IPS-NIHi11 (cell line): ENCODE measurements at regions not wholly inside any gene's neighbourhood (a gene's known extent, or its start where the extent isn't known, plus 50 kb on each side); places are given as distances from the start of the nearest gene placed in this dataset.
"Not testable (repeated sequence)": the region's sequence is repeated elsewhere in the genome, so short reads cannot be mapped to it uniquely, and the experiment has no call there.

ENCODE experiments used
- DNase-seq: peaks from one replicate; pipeline ENCODE4 v3.0.0; 2012; ENCODE audit warnings: mixed read lengths, low spot score

DNA sequence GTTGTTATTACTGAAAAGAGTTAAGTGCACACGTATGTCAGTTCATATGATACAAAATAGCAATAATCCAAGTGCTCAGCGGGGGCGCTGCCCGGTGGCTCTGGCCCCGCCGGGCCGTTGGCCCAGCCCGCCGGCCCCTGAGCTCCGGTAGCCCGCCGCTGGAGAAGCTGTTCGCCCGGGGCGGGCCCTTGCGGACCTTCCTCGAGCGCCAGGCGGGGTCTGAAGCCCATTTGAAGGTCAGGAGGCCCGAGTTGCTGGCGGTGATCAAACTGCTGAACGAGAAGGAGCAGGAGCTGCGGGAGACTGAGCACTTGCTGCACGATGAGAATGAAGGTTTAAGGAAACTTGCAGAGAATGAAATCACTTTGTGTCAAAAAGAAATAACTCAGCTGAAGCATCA, 599.0 kb downstream of the TRIML1 start:
- not testable (repeated sequence) for DNase-seq

DNA sequence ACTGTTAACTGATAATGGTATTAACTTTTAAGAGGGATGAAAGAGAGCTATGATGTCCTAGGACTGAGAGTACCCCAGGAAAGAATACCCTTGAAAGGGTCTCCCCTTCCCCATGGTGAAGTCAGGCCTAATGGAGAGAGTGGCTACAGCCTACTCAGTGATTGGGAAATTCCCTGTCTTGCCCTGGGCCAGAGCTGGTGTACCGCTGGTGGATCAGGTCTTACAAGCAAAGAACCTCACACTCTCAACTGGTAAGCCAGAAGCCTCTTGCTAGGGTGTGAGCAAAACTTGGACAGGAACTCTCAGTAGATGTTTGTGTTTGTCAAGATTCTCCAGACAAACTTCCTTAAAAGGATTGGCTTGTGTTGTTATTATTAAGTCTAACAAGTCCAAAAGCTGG, 600.9 kb downstream of the TRIML1 start:
- DNase-seq, result not testable (repeated sequence)

DNA sequence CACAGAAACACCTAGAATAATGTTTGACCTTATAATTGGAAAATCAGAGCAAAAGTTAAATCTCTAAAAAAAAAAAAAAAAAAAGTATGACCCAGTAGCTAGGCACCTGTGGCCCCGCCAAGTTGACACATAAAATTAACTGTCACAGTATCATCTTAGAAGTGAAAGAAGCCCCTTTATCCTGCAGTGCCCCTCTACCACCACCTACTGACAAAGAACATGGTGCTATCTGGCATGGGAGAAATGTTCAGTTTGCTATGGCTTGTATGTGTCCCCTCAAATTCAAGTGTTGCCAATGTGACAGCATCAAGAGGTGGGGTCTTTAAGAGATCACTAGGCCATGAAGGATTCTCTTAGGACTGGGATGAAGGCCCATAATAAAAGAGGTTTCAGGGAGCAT, 601.5 kb downstream of the TRIML1 start:
- not testable (repeated sequence) for DNase-seq

DNA sequence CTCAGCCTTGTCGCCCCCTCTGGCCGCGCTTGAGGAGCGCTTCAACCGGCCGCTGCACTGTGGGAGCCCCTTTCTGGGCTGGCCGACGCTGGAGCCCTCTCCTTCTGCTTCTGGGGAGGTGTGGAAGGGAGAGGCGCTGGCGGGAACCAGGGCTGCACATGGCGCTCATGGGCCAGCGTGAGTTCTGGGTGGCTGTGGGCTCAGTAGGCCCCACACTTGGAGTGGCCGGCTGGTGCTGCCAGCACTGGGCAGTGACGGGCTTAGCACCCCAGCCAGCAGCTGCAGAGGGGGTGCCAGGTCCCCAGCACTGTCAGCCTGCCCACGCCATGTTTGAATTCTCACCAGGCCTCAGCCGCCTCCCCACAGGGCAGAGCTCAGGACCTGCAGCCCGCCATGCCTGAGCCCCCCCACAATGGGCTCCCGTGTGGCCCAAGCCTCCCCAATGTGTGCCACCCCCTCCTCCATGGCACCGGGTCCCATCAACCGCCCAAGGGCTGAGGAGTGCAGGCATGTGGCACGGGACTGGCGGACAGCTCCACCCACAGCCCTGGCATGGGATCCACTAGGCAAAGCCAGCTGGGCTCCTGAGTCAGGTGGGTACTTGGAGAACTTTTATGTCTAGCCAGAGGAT, 615.2 kb downstream of the TRIML1 start:
- DNase-seq, result no peak

DNA sequence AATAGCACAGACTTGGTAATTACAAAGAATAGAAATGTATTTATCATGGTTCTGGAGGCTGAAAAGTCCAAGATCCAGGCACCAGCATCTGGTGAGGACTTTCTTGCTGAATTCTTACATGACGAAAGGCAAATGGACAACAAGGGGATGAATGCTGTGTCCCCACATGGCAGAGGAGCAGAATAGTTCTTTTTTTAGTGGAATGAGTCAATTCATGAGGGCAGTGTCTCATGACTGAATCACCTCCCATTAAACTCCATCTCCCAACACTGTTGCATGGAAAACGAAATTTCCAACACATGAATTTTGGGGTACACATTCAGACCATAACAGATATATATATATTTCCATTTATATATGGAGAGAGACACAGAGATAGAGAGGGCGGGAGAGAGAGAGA, 628.3 kb downstream of the TRIML1 start:
- no peak for DNase-seq

DNA sequence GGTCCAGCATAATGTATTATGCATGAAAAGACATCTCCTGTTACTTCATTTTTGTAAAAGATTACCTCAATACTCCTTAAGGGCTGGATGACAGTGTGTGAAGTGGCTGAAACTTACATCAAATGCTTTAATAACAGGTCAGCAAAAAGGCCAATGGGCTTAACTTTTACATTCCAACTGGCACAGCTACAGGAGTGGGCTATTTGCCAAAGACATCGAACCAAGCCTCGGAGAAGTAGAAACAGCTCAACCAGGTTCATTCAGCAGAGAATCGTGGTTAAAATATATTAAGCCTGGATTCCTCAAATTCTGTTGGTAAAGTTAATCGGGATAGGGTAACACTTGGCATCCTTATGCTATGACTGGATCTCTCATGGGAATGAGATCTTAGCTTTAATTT, 639.7 kb downstream of the TRIML1 start:
- DNase-seq, result no peak

DNA sequence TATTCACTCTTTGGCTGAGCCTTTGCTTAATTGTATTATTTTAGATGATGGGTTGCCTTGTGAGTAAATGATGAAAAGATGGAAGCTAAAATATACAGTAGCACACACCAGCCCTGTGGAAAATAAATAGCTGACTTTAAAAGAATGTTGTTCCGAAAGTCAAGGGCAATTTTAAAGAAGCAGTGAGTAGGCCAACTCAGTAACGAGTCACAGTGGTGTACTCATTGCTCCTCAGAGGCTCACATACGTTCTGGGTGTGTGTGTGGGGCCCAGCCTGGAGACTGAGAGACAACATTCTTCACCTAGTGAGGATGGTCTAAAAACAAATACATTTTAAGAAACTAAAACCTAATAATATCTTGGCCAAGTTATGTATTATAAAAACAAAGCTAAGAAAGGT, 640.3 kb downstream of the TRIML1 start:
- no peak for DNase-seq

DNA sequence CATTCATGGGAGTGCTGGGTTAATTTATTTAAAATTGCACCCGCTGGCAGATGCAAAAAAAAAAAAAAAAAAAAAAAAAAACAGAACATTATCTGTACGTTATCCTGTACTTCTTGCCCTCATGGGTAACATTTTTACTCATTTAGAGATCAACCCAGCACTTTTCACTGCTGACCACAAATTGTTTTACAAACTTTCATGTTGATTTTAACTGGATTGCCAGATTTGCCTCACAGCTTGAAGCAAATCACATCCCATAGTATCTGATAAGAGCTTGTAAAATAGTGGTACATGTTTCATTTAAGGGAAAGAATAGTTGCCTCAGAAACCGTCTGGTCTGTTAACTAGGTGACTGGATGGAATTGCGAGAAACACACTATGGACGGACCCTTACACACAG, 640.8 kb downstream of the TRIML1 start:
- DNase-seq, result no peak

DNA sequence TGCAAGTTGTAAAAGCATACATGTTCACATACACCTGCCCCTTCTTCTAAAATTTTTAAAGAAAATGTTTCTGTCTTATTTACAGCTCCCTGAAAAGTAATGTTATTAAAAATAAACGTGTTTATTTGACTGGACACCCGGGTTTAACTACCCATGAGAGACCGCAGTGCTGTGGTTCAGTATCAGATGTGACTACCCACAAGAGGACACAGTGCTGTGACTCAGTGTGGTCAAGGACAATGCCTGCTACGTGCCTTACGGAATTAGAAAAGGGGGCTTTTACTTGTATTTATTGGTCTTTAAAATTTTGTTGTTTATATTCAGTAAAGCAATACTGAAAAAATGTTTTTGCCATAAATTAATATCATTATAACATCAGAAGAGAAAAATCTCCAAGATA, 641.4 kb downstream of the TRIML1 start:
- no peak for DNase-seq

DNA sequence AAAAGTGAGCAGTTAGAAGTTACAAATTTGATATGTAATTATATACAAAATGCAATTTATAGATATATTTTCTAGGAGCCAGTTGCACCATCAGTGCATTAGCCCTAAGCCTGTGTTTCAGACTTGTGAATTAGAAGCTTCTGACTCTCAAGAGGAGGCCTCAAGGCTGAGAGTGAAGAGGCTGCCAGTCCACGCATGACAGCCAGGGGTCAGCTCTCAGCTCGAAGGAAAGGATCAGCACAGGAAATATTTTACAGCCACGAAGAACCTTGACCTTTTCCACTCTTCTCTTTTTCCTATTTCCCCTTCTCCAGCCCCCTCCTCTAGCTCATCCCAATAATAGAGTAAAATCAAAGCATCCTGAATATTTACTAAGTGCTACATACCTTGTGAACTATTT, 642.4 kb downstream of the TRIML1 start:
- DNase-seq, result peak; percentile 50

DNA sequence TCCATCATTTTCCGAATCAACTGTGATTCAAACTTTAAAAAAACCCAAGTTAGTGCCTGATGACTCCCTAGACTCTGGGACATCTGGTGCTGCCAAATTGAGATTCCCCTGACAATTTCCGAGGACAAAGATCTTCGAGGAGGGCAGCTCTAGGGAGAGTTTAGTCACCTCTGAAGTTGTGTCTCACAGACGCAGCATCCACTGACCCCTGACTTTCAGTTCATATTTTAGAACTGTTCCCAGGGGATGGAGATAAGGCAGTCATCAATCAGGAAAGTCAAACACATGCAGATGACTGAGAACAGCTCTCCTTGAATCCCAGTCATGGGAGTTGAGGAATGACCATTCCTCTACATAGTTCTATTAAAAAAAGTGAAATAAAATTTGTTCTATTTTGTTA, 643.9 kb downstream of the TRIML1 start:
- no peak for DNase-seq

DNA sequence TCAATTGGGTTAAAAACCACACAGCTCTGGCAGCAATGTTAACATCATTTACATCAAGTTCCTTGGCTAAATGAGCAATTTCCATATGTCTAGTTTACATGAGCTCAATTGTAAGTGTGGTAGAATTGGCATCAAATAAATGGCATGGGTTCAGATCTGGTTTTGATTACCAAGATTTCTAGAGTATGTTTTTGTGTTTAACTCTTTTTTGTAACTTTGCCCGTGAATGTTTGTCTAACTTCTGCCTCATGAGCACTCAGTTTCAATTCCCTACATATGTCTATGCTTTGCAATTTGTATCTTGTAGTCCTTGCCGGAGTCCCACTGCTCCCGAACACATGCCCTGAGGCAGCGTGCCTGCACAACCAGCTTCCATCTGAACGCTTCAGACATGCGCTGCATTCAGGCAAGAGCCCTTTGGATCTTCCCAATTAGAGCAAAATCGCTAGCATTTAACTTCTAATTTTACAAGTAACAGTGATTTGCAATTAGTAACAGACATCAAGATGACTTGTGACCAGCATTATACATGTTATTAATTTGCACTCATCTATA, 644.4 kb downstream of the TRIML1 start:
- DNase-seq, result no peak

DNA sequence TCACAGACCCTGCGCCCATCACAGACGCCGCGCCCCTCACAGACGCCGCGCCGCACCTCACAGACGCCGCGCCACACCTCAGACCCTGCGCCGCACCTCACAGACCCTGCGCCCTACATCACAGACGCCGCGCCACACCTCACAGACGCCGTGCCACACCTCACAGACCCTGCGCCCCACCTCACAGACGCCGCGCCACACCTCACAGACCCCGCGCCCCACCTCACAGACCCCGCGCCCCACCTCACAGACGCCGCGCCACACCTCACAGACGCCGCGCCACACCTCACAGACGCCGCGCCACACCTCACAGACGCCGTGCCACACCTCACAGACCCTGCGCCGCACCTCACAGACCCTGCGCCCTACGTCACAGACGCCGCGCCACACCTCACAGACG, 657.4 kb downstream of the TRIML1 start:
- DNase-seq, result not testable (repeated sequence)

DNA sequence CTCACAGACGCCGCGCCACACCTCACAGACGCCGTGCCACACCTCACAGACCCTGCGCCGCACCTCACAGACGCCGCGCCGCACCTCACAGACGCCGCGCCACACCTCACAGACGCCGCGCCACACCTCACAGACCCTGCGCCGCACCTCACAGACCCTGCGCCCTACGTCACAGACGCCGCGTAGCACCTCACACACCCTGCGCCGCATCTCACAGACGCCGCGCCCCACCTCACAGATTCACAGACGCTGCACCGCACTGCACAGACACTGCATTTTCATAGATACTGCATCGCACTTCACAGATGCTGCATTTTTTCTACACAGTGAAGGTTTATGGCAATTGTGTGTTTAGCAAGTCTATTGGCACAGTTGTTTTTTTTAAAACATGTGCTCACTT, 657.8 kb downstream of the TRIML1 start:
- not testable (repeated sequence) for DNase-seq

DNA sequence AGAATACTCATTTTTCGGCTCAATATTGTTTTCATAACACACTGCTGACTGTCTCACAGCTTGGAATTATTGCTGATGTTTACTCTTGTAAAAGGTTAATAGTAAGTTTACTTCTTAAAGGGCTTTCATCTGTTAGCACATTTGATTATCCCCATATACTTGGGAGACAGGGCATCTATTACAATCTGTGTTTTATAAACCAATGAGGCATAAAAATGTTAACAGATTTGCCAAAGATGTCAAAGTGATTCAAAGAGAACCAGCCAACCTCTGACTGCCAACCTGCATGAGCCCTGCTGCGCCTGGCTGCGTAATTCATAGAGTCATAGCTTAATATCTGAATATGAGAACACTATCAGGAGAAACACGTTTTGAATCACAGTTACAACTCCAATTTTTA, 665.6 kb downstream of the TRIML1 start:
- DNase-seq, result no peak

DNA sequence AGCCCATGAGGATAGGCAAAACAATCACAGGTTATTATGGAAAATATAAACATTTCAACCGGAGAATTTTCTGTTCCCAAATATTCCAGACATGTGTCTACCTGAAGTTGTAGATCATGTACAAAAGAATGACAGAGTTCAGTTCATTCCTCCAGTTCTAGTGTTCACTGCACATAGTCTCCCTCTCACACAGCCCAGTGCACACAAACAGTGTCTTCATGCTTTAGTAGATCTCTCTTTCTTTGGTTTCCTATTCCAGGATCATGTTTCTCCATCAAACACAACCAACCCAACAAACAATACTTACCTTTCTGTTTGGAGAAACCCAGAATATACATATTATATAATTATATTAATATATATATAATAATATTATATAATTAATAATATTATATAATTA, 671.9 kb downstream of the TRIML1 start:
- DNase-seq, result no peak

DNA sequence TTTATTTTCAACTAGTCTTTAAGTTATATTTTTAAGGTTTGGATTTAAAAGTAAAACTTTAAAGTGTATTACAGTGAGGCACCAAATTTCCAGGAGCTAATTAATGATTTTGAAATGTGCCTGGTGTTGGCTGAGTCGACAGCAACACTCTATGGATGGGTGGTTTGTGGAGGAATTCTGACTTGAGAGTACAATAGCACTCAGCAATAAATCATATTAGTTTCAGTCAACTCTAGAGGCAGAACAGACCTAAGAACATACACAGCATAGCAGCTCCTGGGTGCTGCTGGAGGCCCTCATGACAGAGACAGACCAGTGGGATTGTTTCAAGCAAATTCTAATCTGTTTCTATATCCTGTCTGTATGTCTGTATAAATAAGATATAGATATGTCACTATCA, 673.4 kb downstream of the TRIML1 start:
- DNase-seq, result peak; percentile 15

DNA sequence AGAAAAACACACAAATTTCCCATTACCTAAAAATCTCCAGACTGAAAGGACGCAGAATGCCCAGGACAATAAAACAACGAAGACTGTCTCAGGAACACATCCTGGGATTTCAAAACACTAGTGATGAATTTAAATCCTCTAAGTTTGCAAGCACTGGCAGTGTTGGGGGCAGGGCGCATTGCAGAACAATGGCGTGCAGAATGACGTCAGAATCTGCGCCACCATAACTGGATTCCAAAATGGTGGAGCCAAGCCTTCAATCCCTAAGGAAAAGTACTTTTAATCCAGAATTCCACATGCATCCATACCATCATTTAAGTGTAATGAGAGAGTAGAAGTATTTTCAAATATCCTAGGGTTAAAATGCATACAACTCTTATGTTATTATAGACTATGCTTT, 679.1 kb downstream of the TRIML1 start:
- no peak for DNase-seq

DNA sequence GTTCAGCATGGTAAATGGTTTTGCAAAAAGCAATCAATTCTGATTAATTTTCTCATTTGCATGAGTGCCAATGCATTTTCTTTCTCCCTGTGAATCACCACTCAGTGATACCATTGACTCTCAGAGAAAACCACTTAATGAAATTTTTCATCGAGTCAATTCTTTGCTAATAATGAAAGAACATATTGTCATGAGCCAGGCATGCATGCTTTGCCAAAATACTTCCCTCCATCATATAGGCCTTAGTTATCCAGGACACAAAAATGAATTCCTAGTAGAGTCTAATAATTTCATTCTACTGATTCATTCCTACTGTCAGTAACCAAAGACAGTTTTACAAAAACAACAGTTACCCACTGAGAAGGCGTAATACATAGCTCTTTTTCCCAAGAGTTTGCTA, 680.0 kb downstream of the TRIML1 start:
- no peak for DNase-seq

DNA sequence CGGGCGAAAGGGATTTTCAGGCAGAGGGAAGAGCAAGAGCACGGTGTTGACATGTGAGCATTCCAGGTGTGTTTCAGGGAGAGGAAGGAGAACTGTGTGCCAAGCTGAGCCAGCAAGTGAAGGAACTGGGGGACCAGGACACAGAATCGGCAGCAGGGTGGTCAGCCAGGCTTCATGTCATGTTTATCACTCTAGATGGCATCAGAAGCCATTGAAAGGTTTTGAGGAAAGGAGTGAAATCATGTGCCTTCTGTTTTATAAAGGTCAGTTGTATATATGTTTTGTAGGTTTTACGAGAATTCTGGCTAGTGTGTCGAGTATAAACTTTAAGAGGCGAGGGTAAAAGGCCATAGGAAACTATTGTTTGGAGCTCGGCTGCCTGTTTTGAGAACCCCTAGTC, 682.3 kb downstream of the TRIML1 start:
- no peak for DNase-seq

DNA sequence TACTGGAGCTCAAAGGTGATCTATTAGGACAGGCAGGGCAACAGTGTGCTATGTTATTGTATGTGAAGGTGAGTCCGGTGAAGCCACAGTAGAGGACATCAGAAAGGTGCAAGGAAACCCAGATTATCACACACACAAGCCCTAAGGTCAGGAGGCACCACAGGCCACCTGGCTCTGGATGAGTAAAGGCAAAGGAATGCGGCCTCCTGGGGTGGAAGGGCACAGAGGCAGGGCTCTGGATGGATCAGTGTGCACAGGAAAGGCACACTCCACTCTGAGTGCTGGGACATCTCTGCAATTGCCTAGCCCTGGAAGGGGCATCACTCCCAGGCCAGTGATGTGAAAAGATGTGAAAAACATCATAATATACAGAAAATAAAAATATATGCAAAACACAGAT, 683.5 kb downstream of the TRIML1 start:
- DNase-seq, result peak; percentile 76

DNA sequence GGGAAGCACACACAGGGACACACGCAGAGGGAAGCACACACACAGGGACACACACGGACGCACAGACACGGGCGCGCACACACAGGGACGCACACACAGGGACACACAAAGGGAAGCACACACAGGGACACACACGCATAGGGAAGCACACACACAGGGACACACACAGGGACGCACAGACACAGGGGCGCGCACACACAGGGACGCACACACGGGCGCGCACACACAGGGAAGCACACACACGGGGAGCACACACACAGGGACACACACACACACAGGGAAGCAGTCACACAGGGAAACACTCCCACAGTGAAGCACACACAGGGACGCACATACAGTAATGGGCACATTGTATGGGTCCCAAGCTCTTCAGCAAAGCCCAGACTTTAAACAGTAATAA, 685.3 kb downstream of the TRIML1 start:
- no peak for DNase-seq

DNA sequence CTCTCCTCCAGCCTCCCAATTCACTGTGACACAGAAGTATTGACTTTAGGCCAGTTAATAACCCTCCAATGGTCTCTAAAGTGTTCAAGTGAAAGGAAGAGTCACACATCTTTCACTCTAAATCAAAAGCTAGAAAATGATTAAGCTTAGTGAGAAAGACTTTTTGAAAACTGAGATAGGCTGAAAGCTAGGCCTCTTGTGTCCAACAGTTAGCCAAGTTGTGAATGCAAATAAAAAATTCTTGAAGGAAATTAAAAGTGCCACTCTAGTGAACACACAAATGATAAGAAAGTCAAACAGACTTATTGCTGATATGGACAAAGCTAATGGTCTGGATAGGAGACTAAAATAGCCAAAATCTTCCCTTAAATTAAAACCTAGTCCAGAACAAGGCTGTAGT, 687.2 kb downstream of the TRIML1 start:
- no peak for DNase-seq

DNA sequence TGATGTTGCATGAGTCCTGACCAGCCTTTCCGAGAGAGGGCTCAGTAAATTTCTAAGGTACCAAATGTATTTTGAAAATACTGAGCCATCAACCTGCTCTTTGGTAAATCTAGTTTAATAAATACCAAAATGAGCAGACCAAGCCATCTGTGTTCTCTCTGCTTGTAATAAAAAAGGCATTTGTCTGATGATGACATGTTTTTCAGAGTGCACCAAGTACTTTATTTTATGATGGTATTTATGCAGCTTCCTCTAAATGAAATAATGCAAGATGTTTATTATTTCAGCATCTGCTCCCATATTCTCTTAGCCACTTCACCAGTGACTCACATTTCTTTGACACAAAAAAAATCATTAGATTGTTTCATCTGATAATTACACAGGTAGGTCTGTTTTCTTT, 700.5 kb downstream of the TRIML1 start:
- DNase-seq, result no peak

DNA sequence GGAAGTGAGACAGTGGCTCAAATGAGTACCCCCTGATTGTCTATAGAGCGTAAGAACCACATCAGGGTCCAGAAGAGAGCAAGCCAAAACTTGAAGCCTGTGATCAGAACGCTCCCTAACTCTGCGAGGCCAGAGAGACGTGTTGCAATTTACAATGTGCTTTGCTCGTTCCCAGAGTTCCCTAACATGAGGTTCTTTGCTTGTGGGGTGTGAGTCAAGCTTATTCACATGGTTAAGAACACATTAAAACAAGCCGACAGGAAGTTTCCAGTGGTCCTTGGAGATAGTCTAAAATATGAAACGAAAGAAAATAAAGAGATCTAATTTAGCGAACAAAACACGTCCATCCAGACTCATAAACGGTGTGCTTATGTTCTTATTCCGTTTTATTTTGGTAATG, 702.3 kb downstream of the TRIML1 start:
- DNase-seq, result no peak
